ENCODE measurements at regions not wholly inside any gene's neighbourhood (a gene's known extent, or its start where the extent isn't known, plus 50 kb on each side); places are given as distances from the start of the nearest gene placed in this dataset.

DNA sequence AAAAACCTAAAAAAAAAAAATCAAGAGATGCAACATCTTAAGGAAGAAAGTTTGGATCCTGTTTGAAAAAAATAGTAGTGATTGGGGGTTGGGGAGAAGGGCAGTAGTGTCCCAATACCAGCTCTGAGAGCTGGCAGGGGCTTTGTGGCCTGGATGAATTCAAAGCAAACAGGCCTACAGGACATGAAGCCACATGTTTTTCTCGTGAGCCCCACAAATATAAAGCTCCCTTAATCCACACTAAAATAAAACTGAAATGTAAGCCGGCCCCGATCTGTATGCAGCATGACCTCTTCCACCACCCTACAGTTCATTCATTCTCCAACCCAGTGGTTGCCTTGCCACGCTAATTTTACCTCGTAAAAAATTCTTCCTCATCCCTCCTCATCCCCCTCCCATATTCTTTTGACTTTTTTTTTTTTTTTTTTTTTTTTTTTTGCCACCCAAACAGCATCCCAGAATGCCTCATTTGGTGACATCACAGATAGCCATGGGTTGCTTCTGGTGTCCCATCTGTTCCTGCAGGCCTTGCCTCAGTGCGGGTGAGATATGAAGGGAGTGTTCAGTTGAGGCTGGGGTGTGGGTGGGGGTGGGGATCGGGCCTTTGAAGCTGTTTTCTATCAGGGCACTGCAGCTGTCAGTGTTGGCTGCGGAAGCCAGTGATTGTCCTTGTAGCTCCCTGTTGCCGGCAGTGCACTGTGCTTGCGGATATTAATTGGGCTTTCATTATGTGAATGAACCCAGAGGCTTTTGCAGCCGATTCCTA is 81.6 kb upstream of the NFIB start:
- DNase-seq (ENCODE audit: low read depth): no peak

DNA sequence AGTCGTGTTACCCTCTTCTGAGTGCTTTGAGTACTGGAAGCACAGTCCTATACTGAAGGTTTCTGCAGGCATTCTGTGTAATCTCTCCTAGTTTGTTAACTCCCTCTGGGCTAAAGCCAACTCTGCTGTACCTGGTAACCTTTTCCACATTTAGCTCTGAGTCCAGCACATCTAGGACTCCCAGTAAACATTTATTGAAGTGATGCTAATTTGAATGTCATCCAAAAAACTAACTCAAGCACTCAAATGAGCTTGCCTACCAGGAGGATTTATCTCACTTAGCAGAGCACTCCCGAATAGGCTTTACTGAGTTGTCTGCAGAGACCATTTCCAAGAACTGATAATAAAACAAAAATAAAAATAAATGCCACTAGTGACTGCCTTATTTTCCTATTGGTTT is 79.5 kb upstream of the NFIB start:
- DNase-seq (ENCODE audit: low read depth): no peak

DNA sequence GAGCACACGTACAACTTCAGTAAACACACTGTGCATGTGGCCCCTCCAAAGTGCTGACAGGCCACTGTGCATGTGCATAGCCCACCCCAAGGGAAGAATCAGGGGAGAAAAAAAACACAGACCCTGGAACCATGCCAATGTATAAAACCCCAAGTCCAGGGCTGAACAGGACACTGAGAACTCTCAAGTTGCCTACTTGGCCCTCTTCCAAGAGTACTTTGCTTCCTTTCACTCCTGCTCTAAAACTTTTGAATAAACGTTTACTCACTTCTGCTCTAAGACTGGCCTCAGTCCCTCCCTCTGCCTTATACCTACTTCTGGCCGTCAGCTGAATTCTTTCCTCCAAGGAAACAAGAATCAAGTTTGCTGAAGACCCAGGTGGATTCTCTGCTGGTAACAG is 77.7 kb upstream of the NFIB start:
- DNase-seq (ENCODE audit: low read depth): peak; percentile 2

DNA sequence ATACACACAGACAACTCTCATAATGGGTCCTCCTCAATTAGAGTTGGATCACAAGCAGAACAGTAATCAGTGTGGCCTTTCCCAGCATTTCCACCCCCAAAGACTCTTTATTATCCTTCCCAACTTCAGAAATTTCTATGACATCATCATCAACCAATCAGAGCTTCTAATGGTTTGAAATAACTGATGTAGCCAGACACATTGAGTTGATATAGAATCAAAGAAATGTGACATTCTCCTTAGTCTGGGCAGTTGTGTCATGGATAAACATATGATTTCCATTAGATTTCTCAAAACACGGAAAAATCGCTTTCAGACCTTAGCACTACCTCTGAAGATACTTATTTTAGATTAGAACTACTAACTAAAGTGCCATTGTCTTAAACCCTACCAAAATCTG is 75.7 kb upstream of the NFIB start:
- DNase-seq (ENCODE audit: low read depth): no peak

DNA sequence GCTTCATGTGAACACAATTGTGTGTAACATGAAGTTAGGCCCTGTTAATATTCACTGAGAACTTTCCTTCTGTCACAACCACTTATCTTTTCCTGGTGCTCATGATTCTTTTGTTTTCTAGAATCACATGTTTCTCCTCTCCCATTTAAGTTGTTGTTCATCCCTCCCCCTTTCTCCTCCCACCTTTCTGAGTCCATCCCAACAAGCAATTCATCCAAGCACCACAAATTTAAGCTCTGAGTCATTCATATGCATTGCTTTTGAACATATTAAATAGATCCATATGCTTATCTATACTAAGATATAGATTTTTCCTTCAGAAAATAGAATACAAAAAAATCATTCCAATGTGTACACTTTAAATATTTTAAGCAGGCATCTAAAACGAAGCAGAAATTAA is 75.2 kb upstream of the NFIB start:
- DNase-seq (ENCODE audit: low read depth): no peak

DNA sequence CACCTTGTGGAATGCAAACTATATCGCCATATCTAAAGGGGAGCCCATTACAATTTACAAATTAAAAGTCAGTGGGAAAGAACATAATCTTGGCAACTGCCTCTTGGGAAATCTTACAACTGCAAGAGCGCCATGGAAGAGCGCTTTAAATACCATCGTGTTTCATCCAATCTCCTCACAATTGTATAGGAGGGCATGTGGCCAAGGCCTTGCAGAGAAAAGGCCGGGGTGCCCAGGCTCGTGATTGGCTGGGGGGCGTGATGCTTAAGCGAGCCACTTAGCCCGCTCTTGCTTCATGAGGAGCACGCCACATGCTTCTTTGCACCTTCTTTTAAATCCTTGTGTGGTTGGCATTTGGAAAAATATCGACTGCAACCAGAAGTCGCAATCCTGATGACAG is 69.8 kb upstream of the NFIB start:
- DNase-seq (ENCODE audit: low read depth): no peak

DNA sequence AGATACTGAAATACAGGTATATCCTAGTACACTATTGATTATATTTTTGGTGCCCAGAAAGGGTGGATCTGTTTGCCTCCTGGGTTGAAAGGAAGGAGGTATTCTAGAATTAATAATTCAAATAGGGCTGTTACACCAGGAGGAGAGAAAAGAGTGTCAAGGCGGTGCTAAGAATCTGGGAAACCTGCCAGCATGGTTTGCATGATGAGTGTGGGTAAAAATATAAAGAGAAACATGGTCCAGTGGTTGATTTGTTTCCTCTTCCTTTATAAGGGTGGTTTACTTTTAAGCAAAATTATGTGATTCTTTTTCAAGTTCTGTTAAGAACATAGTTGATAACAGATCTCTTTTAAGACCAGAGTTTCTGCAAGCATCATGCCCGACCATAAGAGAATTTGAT is 69.4 kb upstream of the NFIB start:
- peak; percentile 29 for DNase-seq (ENCODE audit: low read depth)

DNA sequence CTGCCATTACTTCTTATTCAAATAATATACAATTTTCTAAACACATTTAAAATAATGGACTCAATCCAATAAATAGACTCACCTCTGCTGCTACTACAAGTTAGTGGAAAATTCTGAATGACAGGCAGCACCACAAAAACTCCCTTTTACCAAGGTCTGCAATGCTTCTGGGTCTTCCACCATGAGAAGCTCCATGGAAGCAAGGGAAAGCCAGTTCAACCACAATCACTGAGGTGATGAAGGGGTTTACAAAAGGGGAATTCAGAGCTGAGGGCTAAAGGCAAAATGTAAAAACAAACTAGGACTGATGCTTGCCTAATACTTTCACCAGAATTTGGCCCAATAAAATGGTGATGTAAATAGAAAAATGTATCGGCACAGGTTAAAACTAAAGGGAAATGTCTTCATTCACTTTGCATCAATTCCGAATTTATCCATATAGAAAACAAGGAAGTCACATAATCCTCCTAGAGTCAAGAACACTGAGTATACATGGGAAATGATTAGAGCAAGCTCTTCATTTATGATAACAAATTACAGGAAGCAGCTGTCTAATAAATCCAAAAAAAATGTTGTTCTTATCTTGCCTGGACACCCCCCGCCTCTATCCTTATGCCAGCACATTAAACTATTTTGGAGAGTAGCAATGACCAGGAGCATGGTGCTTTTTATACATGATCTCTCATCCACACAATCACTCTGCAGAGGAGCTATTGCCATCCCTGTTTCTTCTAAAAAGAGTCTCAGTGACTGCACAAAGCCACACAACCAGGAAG is 66.3 kb upstream of the NFIB start:
- DNase-seq (ENCODE audit: low read depth): no peak

DNA sequence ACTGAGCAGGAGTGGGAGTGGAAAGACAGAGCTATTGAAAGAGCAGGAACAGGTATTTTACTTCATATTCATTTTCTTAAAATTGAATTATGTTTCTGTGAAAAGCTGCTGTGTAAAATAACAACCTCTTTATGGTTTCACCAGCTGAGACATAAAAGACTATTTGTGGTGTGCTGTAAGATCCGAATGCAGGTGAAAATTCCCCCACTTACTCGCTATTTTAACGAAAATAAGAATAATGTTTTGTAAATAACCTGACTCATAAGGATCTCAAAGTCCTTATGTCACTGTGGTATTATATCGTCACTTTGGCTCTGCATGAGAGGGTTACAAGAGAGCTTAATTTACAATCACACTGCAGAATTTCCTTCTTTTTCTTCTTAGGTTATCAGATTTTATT is 65.3 kb upstream of the NFIB start:
- no peak for DNase-seq (ENCODE audit: low read depth)

DNA sequence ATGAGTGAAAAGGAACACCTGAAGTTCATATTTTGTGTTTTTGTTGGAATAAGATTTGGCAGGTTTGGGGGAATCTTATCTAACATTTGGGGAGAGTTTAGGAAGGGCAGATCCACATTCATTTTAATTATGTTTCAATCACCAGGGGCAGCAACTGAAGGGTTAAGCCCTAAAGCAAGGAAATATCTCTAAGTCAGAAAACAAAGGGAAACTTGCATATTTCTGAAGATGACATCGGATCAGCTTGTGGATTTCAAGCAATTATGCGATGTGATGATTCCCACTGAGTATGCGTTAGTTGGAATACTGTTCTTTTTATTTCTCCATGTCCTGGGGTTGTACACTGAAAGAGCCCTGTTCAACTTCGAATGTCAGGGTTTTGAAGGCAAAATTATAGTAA is 59.8 kb upstream of the NFIB start:
- no peak for DNase-seq (ENCODE audit: low read depth)

DNA sequence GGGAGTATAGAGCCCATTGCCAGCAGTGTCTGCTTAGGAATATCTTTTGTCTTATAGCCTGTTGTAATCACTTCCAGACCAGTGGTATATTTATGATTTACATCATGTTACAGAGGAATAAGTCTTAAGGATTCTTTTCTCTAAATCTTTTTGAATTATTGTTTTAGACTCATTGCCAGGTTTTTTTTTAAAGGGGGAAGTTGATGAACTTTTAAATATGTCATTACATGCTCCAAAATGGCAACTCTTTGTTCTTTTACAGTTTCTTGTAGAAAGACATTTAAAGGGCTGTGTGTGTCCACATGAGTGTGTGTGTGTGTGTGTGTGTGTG is 59.4 kb upstream of the NFIB start:
- DNase-seq (ENCODE audit: low read depth): peak; percentile 17

DNA sequence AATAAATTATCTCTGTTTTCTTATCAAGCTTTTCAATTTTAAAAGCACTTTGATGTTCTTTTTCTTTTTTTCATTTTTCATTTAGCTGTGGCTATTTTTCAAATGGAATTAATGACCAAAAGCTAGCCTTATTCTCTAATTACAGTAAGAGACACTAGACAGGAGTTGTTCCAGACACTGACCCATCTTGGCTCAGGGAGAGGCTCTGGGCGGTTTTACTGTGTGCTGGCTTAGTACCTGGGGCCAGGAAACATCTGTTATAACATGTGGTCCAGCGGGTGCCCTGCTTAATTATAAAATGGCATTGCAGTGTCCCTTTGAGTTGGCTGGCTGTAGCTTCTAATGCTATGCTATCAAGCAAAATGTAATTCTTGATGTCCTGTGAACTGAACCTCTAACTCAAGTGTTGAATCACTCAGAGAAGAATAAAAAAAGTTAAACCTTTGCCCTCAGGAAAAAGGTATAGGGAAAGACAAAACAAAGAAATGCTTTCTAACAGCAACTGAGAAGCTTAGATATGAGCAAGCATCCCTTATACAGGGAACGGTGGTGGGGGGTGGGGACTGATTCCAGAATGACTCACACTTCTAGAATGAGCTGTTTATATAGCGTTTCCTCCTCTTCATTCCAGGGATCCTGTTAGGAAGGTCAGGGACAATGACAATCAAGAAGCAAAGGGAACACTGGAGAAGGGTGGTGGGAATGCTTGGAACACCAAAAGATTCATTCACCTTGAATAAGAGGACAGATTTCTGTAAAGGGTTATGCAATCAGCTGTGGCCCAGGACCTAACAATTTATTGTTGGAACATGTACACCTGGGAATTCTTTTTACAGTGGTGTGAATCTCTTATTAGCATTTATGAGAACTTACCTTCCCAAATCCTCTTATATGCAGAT is 58.7 kb upstream of the NFIB start:
- peak; percentile 68 for DNase-seq (ENCODE audit: low read depth)

DNA sequence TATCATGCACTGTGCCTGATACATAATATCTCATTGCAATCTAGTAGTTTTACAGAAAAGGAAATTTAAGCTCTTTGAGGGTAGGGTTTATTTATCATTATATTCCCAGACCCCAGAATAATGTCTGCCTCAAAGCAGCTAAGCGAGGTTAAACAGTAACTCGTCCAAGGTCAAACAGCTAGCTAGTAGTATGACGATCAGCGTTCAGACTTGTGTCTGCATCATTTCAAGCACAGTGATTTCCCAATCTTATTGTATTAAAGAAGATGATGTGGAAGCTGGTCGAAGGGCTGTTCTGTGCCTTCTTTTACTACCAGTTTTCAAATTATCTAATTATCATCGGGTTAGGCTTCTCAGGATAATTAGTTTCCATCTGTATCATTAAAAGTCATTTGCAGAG is 55.1 kb upstream of the NFIB start:
- DNase-seq (ENCODE audit: low read depth): no peak

DNA sequence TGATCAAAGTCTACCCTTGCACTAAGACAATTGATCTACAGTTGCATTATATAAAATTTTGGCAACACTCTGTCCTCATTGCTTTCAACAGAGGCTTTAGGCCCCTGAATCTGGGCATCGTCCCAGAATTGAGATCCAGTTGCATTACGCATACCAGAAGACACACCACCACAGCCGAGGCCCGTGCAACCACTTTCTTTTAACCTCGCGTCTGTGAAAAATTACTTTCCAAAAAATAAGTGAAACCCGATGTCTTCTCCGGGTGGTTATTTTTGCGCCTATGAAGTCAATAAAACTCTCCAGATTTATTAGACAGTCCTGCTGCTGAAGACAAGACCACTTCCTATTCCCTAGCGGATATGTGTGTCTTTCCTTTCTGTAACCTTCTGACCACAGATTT is 52.1 kb upstream of the NFIB start:
- no peak for DNase-seq (ENCODE audit: low read depth)

DNA sequence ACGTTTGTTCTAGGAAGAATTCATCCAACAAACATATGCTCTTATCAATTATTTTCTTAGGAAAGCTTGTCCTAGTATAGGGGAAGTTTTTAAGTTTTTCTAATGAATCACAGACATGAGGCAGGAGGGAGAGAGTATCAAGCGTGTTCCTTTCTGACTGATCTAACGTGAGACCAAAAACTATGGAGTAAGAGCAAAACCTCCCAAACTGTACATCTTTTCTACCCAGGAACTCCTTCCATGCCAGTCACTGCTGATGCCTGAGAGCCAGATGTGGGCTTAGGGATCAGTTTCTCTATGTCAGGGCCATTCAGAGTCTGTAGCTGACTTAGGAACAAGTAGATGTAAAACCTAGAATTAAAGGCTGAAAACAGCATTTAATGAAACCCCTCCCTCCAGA is 51.7 kb upstream of the NFIB start:
- no peak for DNase-seq (ENCODE audit: low read depth)
